8988T (cell line): ENCODE measurements at regions not wholly inside any gene's neighbourhood (a gene's known extent, or its start where the extent isn't known, plus 50 kb on each side); places are given as distances from the start of the nearest gene placed in this dataset.

Source experiments
- DNase-seq: peaks from one replicate; pipeline ENCODE4 v3.0.0; 2011

DNA sequence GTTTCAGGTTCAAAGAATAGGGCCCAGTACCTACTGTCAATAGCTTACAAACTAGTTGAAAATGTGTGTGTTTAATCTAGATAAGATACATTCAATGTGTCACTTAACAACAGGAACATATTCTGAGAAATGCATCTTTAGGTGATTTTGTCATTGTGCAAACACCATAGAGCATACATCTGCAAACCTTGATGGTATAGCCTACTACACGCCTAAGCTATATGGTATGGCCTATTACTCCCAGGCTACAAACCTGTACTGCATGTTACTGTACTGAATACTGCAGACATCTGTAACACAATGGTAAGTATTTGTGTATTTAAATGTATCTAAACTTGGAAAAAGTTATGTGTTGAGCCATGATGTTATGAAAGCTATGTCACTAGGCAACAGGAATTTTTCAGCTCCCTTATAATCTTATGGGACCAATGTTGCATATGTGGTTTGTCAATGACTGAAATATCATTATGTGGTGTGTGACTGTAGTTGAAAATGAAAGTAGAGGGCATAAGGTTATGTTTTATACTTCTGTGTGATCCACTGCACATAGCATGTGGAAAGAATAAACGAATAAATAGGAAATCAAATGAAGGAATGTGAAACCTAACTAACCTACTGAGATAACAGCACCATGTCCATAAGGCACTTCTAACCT lies 129.0 kb upstream of the CAMK1G start:
- DNase-seq: no peak

DNA sequence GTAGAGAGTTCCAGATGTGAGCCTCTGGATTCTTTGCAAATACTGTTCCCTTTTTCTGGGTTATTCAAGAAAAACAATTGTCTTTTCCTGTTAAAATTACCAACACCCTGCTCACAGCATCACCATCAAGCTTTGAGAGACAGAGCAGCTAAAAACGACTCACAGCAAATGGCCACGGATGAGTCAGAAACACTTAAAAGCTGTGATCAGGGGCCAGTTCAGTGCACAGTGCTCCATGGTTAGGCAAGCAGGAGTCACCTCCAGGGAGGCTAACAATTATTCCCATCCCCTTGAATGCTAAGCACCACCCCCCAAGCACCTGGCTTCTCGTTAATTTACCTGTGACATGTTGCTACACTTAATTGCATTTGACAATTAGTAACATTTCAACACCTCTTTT lies 128.4 kb upstream of the CAMK1G start:
- no peak for DNase-seq

DNA sequence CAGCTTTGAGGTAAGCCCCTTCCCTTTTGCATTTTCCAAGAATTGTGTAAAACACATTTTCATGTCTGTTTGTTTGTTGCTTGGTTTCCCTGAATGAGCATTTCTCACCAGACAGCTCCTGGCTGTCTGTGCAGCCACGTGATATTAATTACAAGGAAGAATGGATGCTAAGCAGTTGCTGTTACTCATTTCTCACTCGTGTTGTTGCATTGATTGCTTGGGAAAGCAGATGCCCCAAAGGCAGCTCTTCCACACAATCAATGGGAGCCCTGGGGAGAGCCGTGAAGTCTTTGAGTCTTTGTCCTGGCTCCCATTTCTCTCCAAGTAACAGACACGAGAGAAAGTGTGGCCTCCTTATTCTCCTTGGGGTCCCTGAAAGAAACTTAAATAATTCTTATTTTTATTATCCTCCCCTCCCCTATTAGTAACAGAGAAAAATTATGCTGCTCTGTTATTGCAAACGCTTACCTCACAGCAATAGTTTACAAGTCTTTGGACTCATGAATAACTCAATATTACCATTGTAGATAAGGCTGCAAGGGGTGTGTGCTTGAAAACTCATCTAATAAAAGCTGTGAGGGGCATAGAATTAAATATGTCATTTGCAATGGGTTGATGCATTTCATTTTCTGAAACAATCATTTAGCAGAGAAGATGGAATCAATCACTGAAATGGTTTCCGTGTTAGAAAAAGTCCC lies 127.7 kb upstream of the CAMK1G start:
- no peak for DNase-seq

DNA sequence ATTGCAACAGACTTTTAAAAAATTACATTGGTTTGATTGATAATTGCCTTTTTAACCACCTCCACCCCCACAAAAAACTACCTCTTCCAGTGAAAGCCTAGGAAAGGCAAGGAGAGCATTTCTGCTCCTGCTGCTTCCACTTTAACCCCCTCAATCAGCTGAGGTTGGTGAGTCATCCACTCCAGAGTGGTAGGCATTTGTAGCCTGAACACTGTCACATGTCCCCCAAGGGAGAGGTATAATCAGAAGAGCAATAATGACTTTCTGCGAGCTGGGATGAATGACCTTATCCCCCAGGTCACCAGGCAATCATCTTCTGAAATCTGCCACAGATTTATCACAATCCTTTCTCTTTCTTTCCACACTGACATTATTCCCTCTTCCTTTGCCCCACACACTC lies 126.6 kb upstream of the CAMK1G start:
- no peak for DNase-seq

DNA sequence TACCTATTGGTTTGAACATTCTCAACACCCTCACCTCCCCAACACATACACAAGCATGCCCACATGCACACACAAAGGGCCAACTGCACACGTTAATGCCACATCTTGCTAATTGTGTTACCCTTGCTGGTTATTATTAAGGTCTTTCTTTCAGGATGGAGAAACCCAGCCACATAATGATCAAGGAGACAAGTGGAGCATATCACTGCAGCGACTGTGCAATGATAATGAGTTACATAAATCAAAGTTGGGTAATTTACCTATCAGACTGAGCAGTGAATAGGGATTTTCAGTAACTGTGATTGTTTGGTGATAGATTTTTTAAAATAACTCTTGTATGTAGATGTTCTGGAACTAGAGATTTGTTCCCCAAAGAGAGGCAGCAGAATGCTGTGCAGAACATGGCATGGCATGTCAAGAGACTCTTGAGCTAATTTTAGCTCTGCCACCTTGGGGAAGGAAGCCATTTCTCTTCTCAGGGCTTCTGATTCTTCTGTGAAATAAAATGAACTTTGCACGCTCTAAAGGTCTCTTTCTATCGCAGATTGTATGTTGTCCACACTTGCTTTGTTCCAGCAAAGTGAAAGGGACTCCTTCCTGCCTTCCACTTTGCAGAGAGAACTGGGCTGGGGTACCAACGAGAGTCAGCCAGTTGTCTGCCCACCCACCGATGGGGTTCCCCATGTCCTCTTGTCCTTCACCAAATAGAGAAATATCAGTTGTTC lies 126.0 kb upstream of the CAMK1G start:
- no peak for DNase-seq

DNA sequence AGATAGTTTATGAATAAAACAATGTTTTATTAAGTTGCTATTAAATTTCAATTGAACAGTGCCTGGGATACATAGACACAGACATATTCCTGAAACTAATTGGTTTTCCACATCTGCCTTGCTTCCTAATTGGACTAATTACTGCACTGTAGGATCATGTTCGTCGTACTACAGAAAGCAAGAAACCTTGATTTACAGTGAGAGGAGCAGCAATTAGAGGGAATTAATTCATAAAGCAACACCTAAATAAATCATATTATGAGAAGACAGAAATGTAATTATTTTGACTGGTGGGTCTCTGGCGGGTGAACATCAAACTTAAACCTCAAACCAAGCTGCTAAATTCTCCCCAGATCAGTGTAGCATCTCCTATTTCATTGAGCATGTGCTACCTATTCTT lies 124.6 kb upstream of the CAMK1G start:
- DNase-seq: no peak

DNA sequence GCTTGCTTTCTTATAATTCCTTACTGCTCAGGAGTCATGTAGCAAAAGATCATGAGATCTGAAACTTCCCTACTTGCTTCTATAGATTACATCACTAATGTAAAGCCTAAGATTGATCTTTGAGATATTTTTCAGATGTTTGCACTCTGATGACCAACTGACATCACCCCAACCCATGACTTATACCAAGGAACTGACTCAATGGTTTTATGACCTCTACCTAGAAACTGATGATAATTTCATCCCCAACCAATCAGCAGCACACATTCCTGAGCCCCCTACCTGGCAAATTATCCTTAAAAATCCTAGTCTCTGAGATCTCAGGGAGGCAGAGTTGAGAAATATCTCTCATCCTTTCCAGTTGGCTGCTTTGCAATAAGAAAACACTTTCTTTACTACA lies 122.3 kb upstream of the CAMK1G start:
- no peak for DNase-seq

DNA sequence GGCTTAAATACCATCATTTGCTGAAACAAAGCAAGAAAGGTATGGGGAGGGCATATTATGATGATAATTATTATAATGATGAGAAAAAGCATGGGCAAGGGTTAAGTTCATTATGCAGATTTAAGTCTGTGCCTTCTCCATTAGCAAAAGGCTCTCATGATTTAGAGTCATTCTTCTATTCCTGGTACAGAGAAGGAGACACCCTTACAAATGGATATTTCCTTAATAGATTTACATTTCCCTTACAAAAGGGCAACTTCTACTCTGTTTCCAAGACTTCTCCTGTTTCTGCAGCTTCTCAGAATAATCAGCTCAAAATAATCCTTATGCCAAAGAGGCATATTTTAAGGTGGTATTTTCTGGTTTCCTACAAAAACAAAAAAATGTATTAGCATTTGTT lies 121.1 kb upstream of the CAMK1G start:
- no peak for DNase-seq

DNA sequence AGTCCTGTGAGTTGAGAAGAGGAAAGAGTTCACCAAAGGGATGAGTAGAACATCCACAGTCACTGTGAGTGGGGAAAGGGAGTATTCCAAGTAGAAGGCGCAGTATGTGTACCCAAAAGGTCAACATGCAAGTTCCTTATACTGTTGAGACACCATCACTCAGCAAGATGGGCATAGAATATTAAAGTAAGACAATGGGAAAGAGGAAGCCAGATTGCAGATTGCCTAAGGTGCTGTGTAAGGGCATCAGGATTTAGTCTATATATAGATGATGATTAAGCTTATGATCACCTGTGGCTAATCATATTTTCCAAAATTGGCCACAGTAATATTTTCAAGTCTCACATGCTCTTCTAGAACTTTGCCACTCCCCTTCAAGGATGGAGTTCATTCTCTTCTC lies 120.1 kb upstream of the CAMK1G start:
- DNase-seq: no peak

DNA sequence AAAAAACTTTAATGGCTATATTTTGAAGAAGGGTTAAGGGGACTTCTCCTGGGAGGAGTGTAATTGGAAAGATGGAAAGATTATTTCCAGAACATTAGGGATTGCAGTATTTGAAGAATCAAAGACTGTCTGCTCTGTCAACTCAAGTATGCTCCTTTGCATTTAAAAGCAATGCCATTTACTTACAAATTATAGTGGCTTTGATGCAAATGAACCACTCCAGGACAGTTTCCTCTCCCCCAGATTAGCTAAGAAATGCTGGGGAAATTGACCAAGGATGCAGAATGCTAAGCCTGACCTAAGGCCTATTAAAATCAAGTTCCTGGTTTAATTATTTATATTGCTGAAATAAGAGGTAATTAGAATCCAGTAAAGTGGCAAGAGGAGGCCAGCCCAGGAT lies 110.5 kb upstream of the CAMK1G start:
- DNase-seq: no peak

DNA sequence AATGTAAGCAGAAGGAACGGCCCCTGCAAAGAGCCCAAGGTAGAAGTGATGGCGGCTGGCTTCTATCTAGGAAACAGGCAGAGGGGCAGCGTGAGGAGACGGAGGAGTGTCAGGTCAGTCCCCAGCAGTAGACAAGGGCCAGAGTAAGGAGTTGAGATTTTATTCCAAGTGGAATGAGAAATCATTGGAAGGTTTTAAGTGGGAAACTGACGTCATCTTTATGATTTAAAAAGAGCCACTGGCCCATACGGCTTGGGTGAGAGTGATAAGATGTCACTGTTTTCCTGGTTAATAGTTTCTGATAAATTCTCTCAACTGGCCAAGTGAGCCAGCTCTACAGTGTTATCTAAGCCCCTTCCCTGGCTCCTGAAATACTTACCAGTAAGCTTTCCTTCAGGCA lies 103.2 kb upstream of the CAMK1G start:
- DNase-seq: no peak

DNA sequence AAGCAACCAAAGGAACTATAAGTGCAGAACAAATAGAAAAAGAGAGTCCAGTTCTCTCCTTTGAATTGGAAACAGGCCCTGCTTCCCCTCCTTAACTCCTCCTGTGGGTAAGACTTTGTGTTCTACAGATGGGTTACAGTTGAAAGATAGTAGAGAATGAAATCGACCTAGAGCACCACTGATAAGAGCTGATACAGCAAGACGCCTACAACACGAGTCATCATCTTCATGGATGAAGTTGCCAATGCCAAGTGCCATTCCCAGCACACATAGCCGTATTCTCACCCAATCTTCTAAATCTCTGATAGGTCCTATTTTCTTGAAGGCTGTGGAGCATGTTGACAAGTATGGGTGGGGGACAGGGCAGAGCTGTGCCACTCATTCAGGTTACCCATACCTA lies 99.8 kb upstream of the CAMK1G start:
- no peak for DNase-seq

DNA sequence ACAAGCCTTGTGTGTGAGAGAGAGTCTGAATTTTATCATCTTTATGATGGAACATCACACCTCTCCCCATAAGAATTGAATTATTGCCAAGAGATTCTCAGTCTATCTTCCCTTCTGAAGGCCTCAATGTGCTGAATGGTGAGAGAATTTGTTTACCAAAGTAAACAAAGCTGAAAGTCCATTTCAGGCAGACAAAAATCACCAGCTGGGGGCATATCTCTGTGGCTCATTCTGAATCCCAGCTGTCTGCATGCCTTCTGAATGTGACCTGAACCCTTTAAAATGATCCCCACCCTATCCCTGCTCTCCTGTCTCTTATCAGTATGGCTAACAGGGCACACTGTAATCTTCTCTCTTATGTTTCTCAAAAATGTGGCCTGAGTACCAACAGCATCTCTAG lies 99.1 kb upstream of the CAMK1G start:
- no peak for DNase-seq

DNA sequence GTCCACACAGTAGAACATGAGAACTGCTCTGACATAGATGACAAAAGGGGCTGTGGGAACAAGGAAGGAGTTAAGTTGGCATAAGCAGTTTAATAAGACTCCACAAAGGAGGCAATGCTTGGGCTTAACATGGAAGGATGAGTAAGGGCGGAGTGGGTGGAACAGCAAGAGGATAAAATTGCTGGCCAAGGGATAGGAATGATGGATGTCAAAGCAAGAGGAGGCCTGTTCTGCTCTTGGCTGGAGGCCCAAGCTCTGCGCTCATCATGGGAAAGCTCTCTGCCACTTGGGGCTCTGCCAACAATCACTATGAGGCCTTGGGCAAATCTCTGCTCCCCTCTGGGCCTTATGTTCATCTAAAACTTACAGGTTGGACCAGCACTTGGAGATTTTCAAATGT lies 98.3 kb upstream of the CAMK1G start:
- DNase-seq: no peak

DNA sequence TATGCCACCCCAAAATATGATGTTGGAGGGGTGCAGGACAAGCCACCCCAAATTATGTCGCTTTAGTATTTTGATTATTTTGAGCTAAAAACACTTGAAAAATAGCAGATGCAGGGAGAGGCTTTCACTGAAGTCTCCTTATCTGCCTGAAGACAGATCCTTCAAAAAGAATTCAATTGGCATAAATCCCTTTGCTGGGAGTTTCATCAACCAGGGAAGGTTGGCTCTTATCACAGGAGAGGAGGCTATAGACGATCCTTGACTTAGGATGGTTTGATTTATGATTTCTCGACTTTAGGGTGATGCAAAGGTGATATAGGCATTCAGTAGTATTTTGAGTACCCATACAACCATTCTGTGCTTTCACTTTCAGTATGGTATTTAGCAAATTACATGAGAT lies 97.8 kb upstream of the CAMK1G start:
- no peak for DNase-seq

DNA sequence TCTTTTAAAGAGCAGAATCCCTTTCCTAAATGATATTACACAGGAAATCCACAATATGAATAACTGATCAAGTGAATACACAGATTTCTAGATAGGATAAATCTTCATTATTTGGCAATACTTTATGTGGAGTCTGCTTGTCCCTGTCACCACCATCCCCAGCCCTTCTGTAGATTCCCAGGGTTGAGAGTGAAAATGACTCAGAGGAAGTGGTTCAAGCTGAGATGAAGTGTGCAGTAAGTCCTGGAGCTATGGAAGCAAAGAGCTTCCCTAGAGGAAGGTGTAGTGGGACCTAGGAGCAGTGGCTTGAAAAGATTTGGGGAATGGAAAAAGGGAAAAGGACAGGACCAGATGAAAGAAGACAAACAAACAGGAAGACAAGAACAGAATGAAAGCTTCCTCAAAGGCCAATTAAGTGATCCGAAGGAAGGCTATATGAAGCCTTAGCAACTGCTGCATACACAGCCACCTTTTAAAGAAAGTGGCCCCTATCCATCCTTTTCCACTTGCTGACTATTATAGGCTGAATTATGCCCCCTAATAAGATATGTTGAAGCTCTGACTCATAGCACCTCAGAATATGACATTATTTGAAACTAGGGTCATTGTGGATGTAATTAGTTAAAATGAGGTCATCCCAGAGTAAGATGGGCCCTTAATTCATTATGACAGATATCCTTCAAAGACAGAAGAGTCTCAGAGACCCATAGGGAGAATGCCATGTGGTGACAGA lies 96.5 kb upstream of the CAMK1G start:
- no peak for DNase-seq

DNA sequence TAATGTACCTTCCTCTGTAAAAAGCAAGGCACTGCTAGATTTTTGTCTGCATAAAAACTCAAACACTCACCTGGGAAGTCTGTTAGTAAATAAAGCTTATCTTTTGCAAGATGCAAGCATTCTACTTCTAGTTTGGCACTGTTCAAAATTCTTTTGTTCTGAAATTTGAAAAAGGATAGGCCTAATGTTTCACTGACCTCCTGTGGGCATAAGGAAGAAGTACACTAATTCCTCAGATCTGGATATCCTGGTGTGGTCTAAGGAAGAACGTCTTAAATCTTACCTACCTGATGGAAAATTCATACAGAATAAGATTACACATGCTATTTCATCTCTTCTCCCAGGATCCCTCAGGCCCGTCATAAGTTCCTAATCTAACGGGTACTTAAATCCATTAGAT lies 93.5 kb upstream of the CAMK1G start:
- no peak for DNase-seq

DNA sequence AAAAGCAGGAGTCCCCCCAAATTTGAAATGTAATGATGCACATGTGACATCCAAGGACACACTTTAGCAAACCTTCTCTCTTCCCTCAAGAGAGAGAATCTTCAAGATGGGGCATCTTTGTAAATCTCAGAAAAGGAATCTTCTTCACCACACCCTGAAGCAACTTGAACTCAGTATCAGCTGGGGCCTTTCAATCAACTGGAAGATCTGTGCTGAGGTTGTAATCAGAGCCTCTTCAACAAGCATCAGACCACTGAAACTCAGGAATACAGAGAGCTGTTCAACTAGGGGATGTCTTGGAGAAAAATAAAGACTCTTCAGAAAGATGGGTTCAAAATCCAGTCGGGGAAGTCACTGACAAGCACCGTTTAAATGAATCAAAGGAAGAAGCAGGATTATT lies 92.5 kb upstream of the CAMK1G start:
- DNase-seq: no peak

DNA sequence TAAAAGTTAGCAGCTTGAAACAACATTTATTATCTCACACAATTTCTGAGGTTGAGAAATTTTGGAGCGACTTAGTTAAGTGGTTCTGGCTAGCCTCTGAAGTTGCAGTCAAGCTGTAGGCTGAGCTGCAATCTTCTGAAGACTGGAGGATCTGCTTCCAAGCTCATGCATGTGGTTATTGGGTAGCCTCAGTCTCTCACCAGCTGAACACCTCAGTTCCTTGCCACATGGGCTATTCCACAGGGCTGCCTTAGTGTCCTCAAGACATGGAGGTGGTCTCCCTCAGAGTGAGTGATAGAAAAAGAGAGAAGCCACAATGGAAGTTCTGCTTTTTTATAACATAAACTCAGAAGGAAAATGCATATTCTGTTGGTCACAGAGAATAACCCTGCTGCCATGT lies 92.0 kb upstream of the CAMK1G start:
- no peak for DNase-seq

DNA sequence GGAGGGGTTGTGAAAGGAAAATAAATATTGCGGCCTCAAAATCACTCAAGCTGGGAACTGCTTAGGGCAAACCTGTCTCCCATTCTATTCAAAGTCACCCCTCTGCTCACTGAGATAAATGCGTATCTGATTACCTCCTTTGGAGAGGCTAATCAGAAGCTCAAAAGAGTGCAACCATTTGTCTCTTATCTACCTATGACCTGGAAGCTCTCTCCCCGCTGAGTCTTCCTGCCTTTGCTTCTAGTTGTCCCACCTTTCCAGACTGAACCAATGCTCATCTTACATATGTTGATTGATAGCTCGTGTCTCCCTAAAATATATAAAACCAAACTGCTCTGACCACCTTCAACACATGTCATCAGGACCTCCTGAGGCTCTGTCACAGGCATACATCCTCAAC lies 91.6 kb upstream of the CAMK1G start:
- no peak for DNase-seq

DNA sequence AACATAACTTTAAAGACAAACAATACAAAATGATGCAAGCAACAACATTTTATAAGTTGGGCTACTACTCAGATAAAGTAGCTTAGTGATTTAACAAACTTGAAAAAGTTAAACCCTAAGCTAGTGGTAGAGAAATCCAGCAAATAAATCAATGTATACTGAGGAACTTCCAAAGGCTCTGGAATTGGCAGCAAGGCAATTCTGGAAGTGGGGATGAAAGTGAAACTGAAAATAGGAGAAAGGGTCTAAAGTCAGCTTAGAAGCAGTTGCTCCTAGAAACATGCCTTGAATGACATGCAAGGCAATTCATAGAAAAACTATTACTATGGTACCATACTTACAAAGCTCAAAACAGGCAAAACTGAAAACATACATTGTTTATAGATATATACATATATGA lies 90.0 kb upstream of the CAMK1G start:
- DNase-seq: no peak

DNA sequence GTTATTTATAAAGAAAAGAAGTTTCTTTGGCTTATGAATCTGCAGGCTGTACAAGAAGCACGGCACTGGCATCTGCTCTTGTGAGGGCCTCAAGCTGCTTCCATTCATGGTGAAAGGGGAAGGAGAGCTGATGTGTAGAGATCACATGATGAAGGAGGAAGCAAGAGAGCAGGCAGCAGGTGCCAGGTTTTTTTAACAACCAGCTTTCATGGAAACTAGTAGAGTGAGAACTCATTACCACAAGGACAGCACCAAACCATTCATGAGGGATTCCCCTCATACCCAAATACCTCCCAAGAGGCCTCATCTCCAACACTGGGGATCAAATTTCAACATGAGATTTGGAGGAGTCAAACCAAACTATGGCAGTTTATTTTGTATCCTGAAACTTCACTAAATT lies 85.8 kb upstream of the CAMK1G start:
- no peak for DNase-seq

DNA sequence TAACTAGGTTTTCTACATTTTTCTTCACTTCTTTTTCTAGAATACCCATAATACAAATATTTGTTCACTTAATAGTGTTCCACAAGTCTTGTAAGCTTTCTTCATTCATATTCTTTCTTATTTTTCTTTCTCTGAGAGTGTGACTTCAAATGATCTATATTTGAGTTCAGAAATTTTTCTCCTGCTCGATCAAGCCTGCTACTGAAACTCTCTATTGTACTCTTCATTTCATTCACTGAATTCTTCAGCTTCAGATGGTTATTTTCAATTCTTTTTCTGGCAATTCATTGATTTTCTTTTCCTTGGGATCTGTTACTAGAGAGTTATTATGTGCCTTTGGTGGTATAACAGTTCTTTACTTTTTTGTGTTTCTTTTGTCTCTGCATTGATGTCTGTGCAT lies 82.5 kb upstream of the CAMK1G start:
- no peak for DNase-seq

DNA sequence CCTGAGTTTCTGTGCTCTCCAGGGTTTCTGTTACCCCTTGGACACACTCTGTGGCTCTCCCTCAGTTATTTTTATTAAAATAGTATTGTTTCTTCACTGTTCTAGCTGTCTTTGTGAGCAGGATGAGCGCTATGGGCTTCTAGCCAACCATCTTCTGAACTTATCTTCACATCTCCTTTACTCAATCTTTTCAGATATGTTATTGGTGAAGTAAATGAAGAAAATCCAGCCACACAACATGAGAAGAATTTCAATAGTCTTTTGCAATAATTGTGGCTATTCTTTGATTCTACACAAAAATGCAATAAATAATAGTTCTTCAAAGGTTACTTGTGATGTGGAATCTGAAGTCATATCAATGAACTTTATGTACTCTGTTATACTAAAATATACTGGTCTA lies 80.3 kb upstream of the CAMK1G start:
- no peak for DNase-seq
